B cell (primary cell): ENCODE measurements at regions not wholly inside any gene's neighbourhood (a gene's known extent, or its start where the extent isn't known, plus 50 kb on each side); places are given as distances from the start of the nearest gene placed in this dataset.

Experiments
- ATAC-seq: fragments of 200-7000 bp; cut with Tn5 transposase; one replicate; pipeline ENCODE4 v1.10.0; 2021; ENCODE audit warnings: low read depth, mild to moderate bottlenecking, moderate number of reproducible peaks, moderate library complexity
- CTCF ChIA-PET: fragments of 350-600 bp; sonication (Branson Sonifier 250); formaldehyde crosslinking; loops from one replicate; lab custom pipeline; 2021; ENCODE audit warnings: antibody characterized with exemption, inconsistent platforms; lab: Charles Lee
- POLR2A ChIA-PET: fragments of 350-600 bp; sonication (Branson Sonifier 250); formaldehyde crosslinking; loops from one replicate; lab custom pipeline; 2021; ENCODE audit warnings: antibody characterized with exemption; lab: Charles Lee
- DNase-seq: peaks from one replicate; pipeline ENCODE4 v3.0.0; 2013
- H2AFZ ChIP-seq: 2 replicates; pipeline ENCODE4 v1.6.1; 2012; ENCODE audit warnings: mild to moderate bottlenecking, low read depth, low read length; ENCODE audit not compliant: insufficient read depth, poor library complexity, severe bottlenecking
- H3K27ac ChIP-seq, 2 donors: 1 replicate in 1 of 2; 2 replicates in 1 of 2; pipeline ENCODE4 v1.5.1; 2012 to 2013; ENCODE audit warnings: low read length in 2 of 2, mild to moderate bottlenecking in 2 of 2, moderate library complexity in 1 of 2
- H3K27me3 ChIP-seq, 4 experiments: fragments of 200-600 bp in 1 of 4; sonication (generic) in 1 of 4; replicated peaks in 1 of 4; 1 replicate in 2 of 4; 2 replicates in 2 of 4; pipeline versions ENCODE4 v1.6.1 to v1.7.0; 2013 to 2016; ENCODE audit warnings: low read length in 3 of 4, mild to moderate bottlenecking in 2 of 4, mixed read lengths in 1 of 4, moderate library complexity in 1 of 4; ENCODE audit not compliant: insufficient read depth in 4 of 4, control insufficient read depth in 3 of 4; ENCODE audit errors: control extremely low read depth in 1 of 4
- H3K36me3 ChIP-seq, 2 experiments: replicated peaks in 1 of 2; 1 replicate in 1 of 2; 2 replicates in 1 of 2; pipeline versions ENCODE4 v1.6.1 to v1.7.1; 2013; ENCODE audit warnings: low read length in 1 of 2; ENCODE audit not compliant: insufficient read depth in 2 of 2, control insufficient read depth in 1 of 2; ENCODE audit errors: control extremely low read depth in 1 of 2, extremely low read depth in 1 of 2
- H3K4me1 ChIP-seq, 2 donors: fragments of 200-600 bp in 1 of 2; sonication (generic) in 1 of 2; 1 replicate in 1 of 2; 2 replicates in 1 of 2; pipeline versions ENCODE4 v1.5.1 to v1.6.1; 2013 to 2017; ENCODE audit warnings: low read length in 2 of 2; ENCODE audit not compliant: control insufficient read depth in 2 of 2, insufficient read depth in 2 of 2
- H3K4me2 ChIP-seq: replicated peaks from 2 replicates; pipeline ENCODE3; 2012; ENCODE audit warnings: mild to moderate bottlenecking, low read depth, low read length; ENCODE audit not compliant: poor library complexity, severe bottlenecking
- H3K4me3 ChIP-seq, 5 experiments: fragments of 200-600 bp in 1 of 5; sonication (generic) in 1 of 5; 1 replicate in 3 of 5; 2 replicates in 2 of 5; pipeline versions ENCODE4 v1.5.1 to v1.7.0; 2011 to 2016; ENCODE audit warnings: low read length in 4 of 5, mild to moderate bottlenecking in 4 of 5, low read depth in 2 of 5, control low read depth in 1 of 5, moderate library complexity in 1 of 5; ENCODE audit not compliant: insufficient read depth in 1 of 5; ENCODE audit errors: control extremely low read depth in 1 of 5, extremely low read depth in 1 of 5
- H3K79me2 ChIP-seq: fragments of 200-600 bp; sonication (generic); one replicate; pipeline ENCODE4 v1.6.0; 2016; ENCODE audit warnings: low read length; ENCODE audit not compliant: control insufficient read depth, insufficient read depth
- H3K9ac ChIP-seq: fragments of 200-600 bp; sonication (generic); 2 replicates; pipeline ENCODE4 v1.6.1; 2017; ENCODE audit warnings: mild to moderate bottlenecking, low read length, moderate library complexity
- H3K9me3 ChIP-seq, 3 donors: one replicate each; pipeline versions ENCODE4 v1.6.1 to v1.7.1; 2013; ENCODE audit warnings: low read length in 2 of 3; ENCODE audit not compliant: control insufficient read depth in 2 of 3, insufficient read depth in 1 of 3; ENCODE audit errors: control extremely low read depth in 1 of 3
- H4K20me1 ChIP-seq: 2 replicates; pipeline ENCODE4 v1.6.0; 2012; ENCODE audit warnings: mild to moderate bottlenecking, low read length; ENCODE audit not compliant: insufficient read depth, control insufficient read depth, poor library complexity, severe bottlenecking
- H3K27ac Mint-ChIP-seq: one replicate; pipeline ENCODE4 v1.8.0; 2021; ENCODE audit warnings: mixed read lengths
- H3K27me3 Mint-ChIP-seq: one replicate; pipeline ENCODE4 v1.8.0; 2021; ENCODE audit warnings: mixed read lengths
- H3K4me1 Mint-ChIP-seq: one replicate; pipeline ENCODE4 v1.8.0; 2021; ENCODE audit warnings: mixed read lengths
- H3K4me3 Mint-ChIP-seq: one replicate; pipeline ENCODE4 v1.8.0; 2021; ENCODE audit warnings: mixed read lengths
- H3K9me3 Mint-ChIP-seq: one replicate; pipeline ENCODE4 v1.8.0; 2022; ENCODE audit warnings: mixed read lengths; ENCODE audit not compliant: insufficient read depth
- EZH2 ChIP-seq: IDR thresholded peaks from 2 replicates; pipeline ENCODE4 v1.6.1; 2012; ENCODE audit warnings: borderline replicate concordance, low read depth, mild to moderate bottlenecking, moderate library complexity, low read length; ENCODE audit not compliant: insufficient read depth, poor library complexity, severe bottlenecking
- WGBS: methylation state at CpG from one replicate; pipeline ENCODE4 v1.1.5; 2013; ENCODE audit warnings: missing lambda C conversion rate; ENCODE audit not compliant: insufficient coverage; 5-methylcytosine and 5-hydroxymethylcytosine counted together
- intact Hi-C: fragments of 100-400 bp; cut with micrococcal nuclease; formaldehyde crosslinking; loops from one replicate; pipeline ENCODE4 v1.10.0; 2022
- TF ChIP-seq, protein P1 (sequence below): fragments of 200-600 bp; IDR thresholded peaks from one replicate; pipeline ENCODE4 v1.8.0; 2022; ENCODE audit warnings: antibody characterized with exemption, mild to moderate bottlenecking

DNA sequence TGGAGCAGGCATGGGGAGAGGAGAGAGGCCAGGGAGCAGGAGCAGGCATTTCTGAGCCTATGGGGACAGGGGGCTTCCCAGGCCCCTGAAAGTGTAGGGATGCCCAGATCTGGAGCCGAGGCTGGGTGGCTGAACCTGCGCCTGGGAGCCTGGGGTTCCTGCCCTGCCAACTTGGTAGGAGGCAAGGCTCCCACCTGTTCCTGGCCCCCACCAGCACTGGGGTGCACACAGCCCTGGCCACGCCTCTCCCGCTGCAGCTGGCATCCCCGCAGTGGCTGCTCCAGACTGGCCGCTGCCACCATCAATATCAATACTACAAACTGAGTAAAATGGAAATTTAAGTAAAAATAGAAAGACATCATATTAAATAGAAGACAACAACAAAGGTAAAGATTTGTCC lies 684.9 kb upstream of the MAP3K7 start:
- Histone ChIP-seq H3K36me3 (no peaks in the 10 kb centered on the region), H3K4me3 (no peak overlapping the region), H3K9me3 (peaks cover 0 to 25% (median 6%) of the 10 kb centered on the region in 3 donors), H3K4me2 (no peak overlapping the region), H3K27me3 (no peaks in the 10 kb centered on the region), H4K20me1 (no peaks in the 10 kb centered on the region), H3K79me2 (no peaks in the 10 kb centered on the region), H3K9ac (no peak overlapping the region), H3K27ac (no peak overlapping the region), H2AFZ (no peak overlapping the region), H3K4me1 (no peaks in the 10 kb centered on the region)
- Mint-ChIP-seq H3K4me1 (no peaks in the 10 kb centered on the region), H3K4me3 (no peak overlapping the region), H3K27me3 (no peaks in the 10 kb centered on the region), H3K9me3 (peaks cover 2% of the 10 kb centered on the region), H3K27ac (no peak overlapping the region)
- ChIA-PET CTCF (no interaction called here), POLR2A (no interaction called here)
- 92% methylated on average over 2 of the region's 6 CpGs for WGBS
- TF ChIP-seq, protein P1, sequence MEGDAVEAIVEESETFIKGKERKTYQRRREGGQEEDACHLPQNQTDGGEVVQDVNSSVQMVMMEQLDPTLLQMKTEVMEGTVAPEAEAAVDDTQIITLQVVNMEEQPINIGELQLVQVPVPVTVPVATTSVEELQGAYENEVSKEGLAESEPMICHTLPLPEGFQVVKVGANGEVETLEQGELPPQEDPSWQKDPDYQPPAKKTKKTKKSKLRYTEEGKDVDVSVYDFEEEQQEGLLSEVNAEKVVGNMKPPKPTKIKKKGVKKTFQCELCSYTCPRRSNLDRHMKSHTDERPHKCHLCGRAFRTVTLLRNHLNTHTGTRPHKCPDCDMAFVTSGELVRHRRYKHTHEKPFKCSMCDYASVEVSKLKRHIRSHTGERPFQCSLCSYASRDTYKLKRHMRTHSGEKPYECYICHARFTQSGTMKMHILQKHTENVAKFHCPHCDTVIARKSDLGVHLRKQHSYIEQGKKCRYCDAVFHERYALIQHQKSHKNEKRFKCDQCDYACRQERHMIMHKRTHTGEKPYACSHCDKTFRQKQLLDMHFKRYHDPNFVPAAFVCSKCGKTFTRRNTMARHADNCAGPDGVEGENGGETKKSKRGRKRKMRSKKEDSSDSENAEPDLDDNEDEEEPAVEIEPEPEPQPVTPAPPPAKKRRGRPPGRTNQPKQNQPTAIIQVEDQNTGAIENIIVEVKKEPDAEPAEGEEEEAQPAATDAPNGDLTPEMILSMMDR = no peak
- no peak for TF ChIP-seq EZH2
- ATAC-seq (no peak), DNase-seq (no peak)
- intact Hi-C loops = no loop called here

DNA sequence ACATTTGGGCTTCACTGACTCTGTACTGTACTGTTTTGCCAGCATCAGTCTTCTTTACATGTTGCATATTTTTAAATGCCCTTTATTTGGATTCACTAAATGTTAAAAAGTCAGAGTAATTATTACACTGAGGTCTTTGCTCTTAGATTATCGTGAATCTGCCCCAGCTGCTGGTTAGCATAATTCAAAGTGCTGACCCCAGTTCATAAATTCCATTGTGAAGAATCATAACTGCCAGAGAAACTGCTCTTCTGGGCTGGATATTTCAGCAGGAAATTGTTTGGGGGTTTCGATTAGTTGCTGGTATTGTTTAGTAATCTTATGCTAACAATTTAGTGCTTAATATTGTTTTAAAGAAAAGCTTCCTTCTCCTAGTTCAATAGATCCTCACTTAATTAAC lies 682.1 kb upstream of the MAP3K7 start:
- H3K27me3 ChIP-seq = no peaks in the 10 kb centered on the region
- DNase-seq (no peak), ATAC-seq (no peak)
- H3K36me3 ChIP-seq = no peaks in the 10 kb centered on the region
- no peak overlapping the region for H3K9ac ChIP-seq
- no peaks in the 10 kb centered on the region for H3K27me3 Mint-ChIP-seq
- H4K20me1 ChIP-seq = no peaks in the 10 kb centered on the region
- no CpG with 5 or more reads among the region's 2 CpGs for WGBS
- TF ChIP-seq, protein P1 = no peak
- no peak for TF ChIP-seq EZH2
- intact Hi-C loops = no loop called here
- H3K9me3 Mint-ChIP-seq = peaks cover 5% of the 10 kb centered on the region
- H3K9me3 ChIP-seq = peaks cover 0 to 21% (median 6%) of the 10 kb centered on the region in 3 donors
- ChIA-PET POLR2A (no interaction called here), CTCF (no interaction called here)
- no peak overlapping the region for H3K27ac ChIP-seq
- no peak overlapping the region for H3K4me3 Mint-ChIP-seq
- H3K4me3 ChIP-seq = no peak overlapping the region
- H2AFZ ChIP-seq = no peak overlapping the region
- no peaks in the 10 kb centered on the region for H3K4me1 Mint-ChIP-seq
- H3K27ac Mint-ChIP-seq = no peak overlapping the region
- H3K4me1 ChIP-seq = no peaks in the 10 kb centered on the region
- H3K79me2 ChIP-seq = no peaks in the 10 kb centered on the region
- H3K4me2 ChIP-seq = no peak overlapping the region
